ENCODE measurements at regions not wholly inside any gene's neighbourhood (a gene's known extent, or its start where the extent isn't known, plus 50 kb on each side); places are given as distances from the start of the nearest gene placed in this dataset.

GRCh38 chrX:479273-479981 is 92.7 kb upstream of the PPP2R3B start:
- TF ChIP-seq NRF1 (IDR thresholded peaks at IDR 0.05; ENCODE audit: low read depth, low read length) (no peak), SUZ12 (IDR thresholded peaks at IDR 0.05; ENCODE audit: low read length) (no peak), HDAC2 (IDR thresholded peaks at IDR 0.05; ENCODE audit: borderline replicate concordance in 1 of 2, low read depth in 2 of 2, low read length in 2 of 2) (no peak), RFX5 (IDR thresholded peaks at IDR 0.05; ENCODE audit: borderline replicate concordance, low read depth, low read length) (no peak), YY1 (IDR thresholded peaks at IDR 0.05; ENCODE audit: low read depth, low read length) (no peak), EZH2 (IDR thresholded peaks at IDR 0.05; ENCODE audit: low read depth, low read length, severe bottlenecking) (no peak), KDM5A (IDR thresholded peaks at IDR 0.05; ENCODE audit: low read length) (no peak), SIRT6 (IDR thresholded peaks at IDR 0.05; ENCODE audit: low read length) (no peak), CTCF (IDR thresholded peaks at IDR 0.05; ENCODE audit: control extremely low read depth in 1 of 3, insufficient read depth in 1 of 3, low read depth in 1 of 3, low read length in 3 of 3) (no peak), TAF1 (IDR thresholded peaks at IDR 0.05; ENCODE audit: low read depth, low read length) (no peak), GABPA (IDR thresholded peaks at IDR 0.05; ENCODE audit: borderline replicate concordance, insufficient read depth, low read length) (no peak)
